ENCODE measurements at regions not wholly inside any gene's neighbourhood (a gene's known extent, or its start where the extent isn't known, plus 50 kb on each side); places are given as distances from the start of the nearest gene placed in this dataset.
A peak's percentile ranks its signal among the peaks of the same experiment; 100 is the strongest.

- DNase-seq: no peak
Measured at GRCh38 chr16:73233329-73233765, 185.4 kb upstream of the ZFHX3 start.

GRCh38 chr16:73232555-73233328, 184.8 kb upstream of the ZFHX3 start:
- DNase-seq: peak; percentile 61

- DNase-seq: no peak
Measured at GRCh38 chr16:73231944-73232554, 184.1 kb upstream of the ZFHX3 start.

GRCh38 chr16:73231379-73231778, 183.5 kb upstream of the ZFHX3 start:
- no peak for DNase-seq

GRCh38 chr16:73230651-73231050, 182.7 kb upstream of the ZFHX3 start:
- DNase-seq: no peak

- DNase-seq: no peak
Measured at GRCh38 chr16:73228649-73229048, 180.7 kb upstream of the ZFHX3 start.

GRCh38 chr16:73226675-73227074, 178.7 kb upstream of the ZFHX3 start:
- no peak for DNase-seq

GRCh38 chr16:73225983-73226382, 178.1 kb upstream of the ZFHX3 start:
- DNase-seq: no peak

- DNase-seq: no peak
Measured at GRCh38 chr16:73220836-73221235, 172.9 kb upstream of the ZFHX3 start.

GRCh38 chr16:73219176-73219575, 171.2 kb upstream of the ZFHX3 start:
- DNase-seq: no peak

- DNase-seq: no peak
Measured at GRCh38 chr16:73217654-73218053, 169.7 kb upstream of the ZFHX3 start.

GRCh38 chr16:73216932-73217331, 169.0 kb upstream of the ZFHX3 start:
- DNase-seq: no peak

GRCh38 chr16:73215678-73216377, 167.9 kb upstream of the ZFHX3 start:
- DNase-seq: no peak

- no peak for DNase-seq
Measured at GRCh38 chr16:73214825-73215677, 167.1 kb upstream of the ZFHX3 start.

- DNase-seq: peak; percentile 70
Measured at GRCh38 chr16:73213732-73214455, 166.0 kb upstream of the ZFHX3 start.

- no peak for DNase-seq
Measured at GRCh38 chr16:73212431-73212830, 164.5 kb upstream of the ZFHX3 start.

- DNase-seq: no peak
Measured at GRCh38 chr16:73210686-73211085, 162.8 kb upstream of the ZFHX3 start.

- no peak for DNase-seq
Measured at GRCh38 chr16:73210084-73210483, 162.2 kb upstream of the ZFHX3 start.

GRCh38 chr16:73209190-73209589, 161.3 kb upstream of the ZFHX3 start:
- no peak for DNase-seq

GRCh38 chr16:73206151-73206707, 158.3 kb upstream of the ZFHX3 start:
- no peak for DNase-seq

- DNase-seq: no peak
Measured at GRCh38 chr16:73205153-73205886, 157.4 kb upstream of the ZFHX3 start.

Data from femur (tissue), 1 donor.